HEK293 (cell line): ENCODE measurements at regions not wholly inside any gene's neighbourhood (a gene's known extent, or its start where the extent isn't known, plus 50 kb on each side); places are given as distances from the start of the nearest gene placed in this dataset.

Experiments
- CTCF ChIA-PET: fragments of 350-600 bp; formaldehyde crosslinking; extraction: SDS; loops from one replicate; lab custom pipeline; 2021; ENCODE audit warnings: antibody characterized with exemption; lab: Yijun Ruan, JAX
- POLR2A ChIA-PET: fragments of 300-600 bp; formaldehyde crosslinking; extraction: SDS; loops from one replicate; lab custom pipeline; 2020; ENCODE audit warnings: antibody characterized with exemption, inconsistent platforms; lab: Yijun Ruan, JAX
- H3K27ac ChIP-seq: fragments of 200-500 bp; sonication (Bioruptor generic); 2 replicates; pipeline ENCODE4 v1.5.1; 2014; ENCODE audit warnings: low read depth, low read length, control low read depth, inconsistent platforms; ENCODE audit errors: extremely low read depth
- H3K36me3 ChIP-seq, 2 experiments: fragments of 200-500 bp in 1 of 2; sonication (Bioruptor generic) in 1 of 2; 1 replicate in 1 of 2; 2 replicates in 1 of 2; pipeline ENCODE4 v1.5.1; 2014 to 2017; ENCODE audit warnings: inconsistent platforms in 2 of 2, low read length in 2 of 2; ENCODE audit not compliant: control insufficient read depth in 2 of 2, insufficient read depth in 1 of 2
- H3K4me1 ChIP-seq: fragments of 200-500 bp; sonication (Bioruptor generic); 2 replicates; pipeline ENCODE4 v1.5.1; 2014; ENCODE audit warnings: mild to moderate bottlenecking, low read length, inconsistent platforms; ENCODE audit not compliant: control insufficient read depth, insufficient read depth
- H3K4me3 ChIP-seq: 2 replicates; pipeline ENCODE4 v1.5.1; 2011; ENCODE audit warnings: low read depth, mild to moderate bottlenecking, control low read depth, low read length, moderate library complexity
- H3K9me3 ChIP-seq: fragments of 200-500 bp; sonication (Bioruptor generic); 2 replicates; pipeline ENCODE4 v1.5.1; 2014; ENCODE audit warnings: low read depth, low read length, inconsistent platforms; ENCODE audit not compliant: control insufficient read depth, insufficient read depth
- ATF2 ChIP-seq: fragments of 450-650 bp; formaldehyde crosslinking; IDR thresholded peaks from 2 replicates; pipeline ENCODE4 v1.5.1; 2016; ENCODE audit warnings: missing biosample characterization, missing genetic modification characterization, low read depth
- KLF16 ChIP-seq: fragments of 450-650 bp; formaldehyde crosslinking; IDR thresholded peaks from 2 replicates; pipeline ENCODE4 v1.5.1; 2017; ENCODE audit warnings: missing biosample characterization, missing genetic modification characterization
- KLF7 ChIP-seq: fragments of 450-650 bp; formaldehyde crosslinking; IDR thresholded peaks from 2 replicates; pipeline ENCODE4 v1.5.1; 2016; ENCODE audit warnings: missing biosample characterization, missing genetic modification characterization, borderline replicate concordance
- PRDM1 ChIP-seq: fragments of 450-650 bp; formaldehyde crosslinking; IDR thresholded peaks from 2 replicates; pipeline ENCODE4; 2016; ENCODE audit warnings: missing biosample characterization, missing genetic modification characterization
- SP3 ChIP-seq: fragments of 450-650 bp; formaldehyde crosslinking; IDR thresholded peaks from 2 replicates; pipeline ENCODE4 v1.5.1; 2016; ENCODE audit warnings: missing biosample characterization, missing genetic modification characterization
- ZBTB1 ChIP-seq: fragments of 450-650 bp; formaldehyde crosslinking; IDR thresholded peaks from 2 replicates; pipeline ENCODE4 v1.5.1; 2016; ENCODE audit warnings: missing biosample characterization, missing genetic modification characterization
- ZBTB44 ChIP-seq: fragments of 450-650 bp; IDR thresholded peaks from 2 replicates; pipeline ENCODE4 v1.5.1; 2018; ENCODE audit warnings: missing biosample characterization, mild to moderate bottlenecking, missing genetic modification characterization
- ZFHX2 ChIP-seq: fragments of 450-650 bp; formaldehyde crosslinking; conservative IDR thresholded peaks from 2 replicates; pipeline ENCODE4 v1.5.1; 2016; ENCODE audit warnings: missing biosample characterization, missing genetic modification characterization
- ZIC2 ChIP-seq: fragments of 450-650 bp; formaldehyde crosslinking; IDR thresholded peaks from 2 replicates; pipeline ENCODE4 v1.5.1; 2016; ENCODE audit warnings: missing biosample characterization, missing genetic modification characterization
- ZNF169 ChIP-seq: fragments of 450-650 bp; formaldehyde crosslinking; IDR thresholded peaks from 2 replicates; pipeline ENCODE4 v1.5.1; 2016; ENCODE audit warnings: missing biosample characterization, missing genetic modification characterization
- ZNF350 ChIP-seq: fragments of 450-650 bp; formaldehyde crosslinking; IDR thresholded peaks from 2 replicates; pipeline ENCODE4 v1.5.0; 2017; ENCODE audit warnings: missing biosample characterization, mild to moderate bottlenecking, missing genetic modification characterization
- ZNF449 ChIP-seq: fragments of 450-650 bp; formaldehyde crosslinking; IDR thresholded peaks from 2 replicates; pipeline ENCODE4 v1.5.1; 2017; ENCODE audit warnings: missing biosample characterization, mild to moderate bottlenecking, missing genetic modification characterization, moderate library complexity
- ZNF580 ChIP-seq: fragments of 450-650 bp; formaldehyde crosslinking; IDR thresholded peaks from 2 replicates; pipeline ENCODE4 v1.5.1; 2016; ENCODE audit warnings: missing biosample characterization, missing genetic modification characterization
- ZNF707 ChIP-seq: fragments of 450-650 bp; formaldehyde crosslinking; IDR thresholded peaks from 2 replicates; pipeline ENCODE4 v1.5.1; 2016; ENCODE audit warnings: missing biosample characterization, missing genetic modification characterization
- ZNF830 ChIP-seq: fragments of 450-650 bp; IDR thresholded peaks from 2 replicates; pipeline ENCODE4 v1.5.0; 2018; ENCODE audit warnings: missing biosample characterization, missing genetic modification characterization, low read depth, mild to moderate bottlenecking, moderate library complexity
- ZSCAN16 ChIP-seq: fragments of 450-650 bp; formaldehyde crosslinking; IDR thresholded peaks from 2 replicates; pipeline ENCODE4 v1.5.1; 2016; ENCODE audit warnings: missing biosample characterization, missing genetic modification characterization

- TF ChIP-seq ZBTB44 (tag by site-specific recombination), result no peak
- TF ChIP-seq ATF2 (tag by site-specific recombination), result no peak
These were observed 104.1 kb upstream of the TRIB2 start (continued) for GRCh38 chr2:12612671-12613070.

GRCh38 chr2:12613137-12613835 is 103.5 kb upstream of the TRIB2 start:
- H3K4me3 ChIP-seq, result no peak overlapping the region
- no peaks in the 10 kb centered on the region for H3K4me1 ChIP-seq
- no peak for TF ChIP-seq KLF7 (tag by site-specific recombination)
- TF ChIP-seq ZSCAN16 (tag by site-specific recombination), result no peak
- H3K27ac ChIP-seq, result no peak overlapping the region
- no peaks in the 10 kb centered on the region for H3K9me3 ChIP-seq
- ChIA-PET CTCF (interaction anchor here (0.9 kb wide), 1 partner anchor 393 kb away, joined by 3 read pairs; no protein-coding TSS in a partner anchor), POLR2A (no interaction called here)
- no peaks in the 10 kb centered on the region for H3K36me3 ChIP-seq

GRCh38 chr2:12615509-12615908 is 101.2 kb upstream of the TRIB2 start:
- H3K9me3 ChIP-seq, result no peaks in the 10 kb centered on the region
- no peak overlapping the region for H3K4me3 ChIP-seq
- H3K36me3 ChIP-seq, result no peaks in the 10 kb centered on the region
- H3K27ac ChIP-seq, result no peak overlapping the region
- no peaks in the 10 kb centered on the region for H3K4me1 ChIP-seq
- ChIA-PET CTCF (no interaction called here), POLR2A (no interaction called here)
- TF ChIP-seq PRDM1 (tag by site-specific recombination), result no peak
- no peak for TF ChIP-seq ZFHX2
- no peak for TF ChIP-seq ZNF707 (tag by site-specific recombination)

- ChIA-PET POLR2A (no interaction called here), CTCF (no interaction called here)
- H3K4me1 ChIP-seq, result no peaks in the 10 kb centered on the region
- TF ChIP-seq ZBTB1 (tag by site-specific recombination) (no peak), ZNF580 (tag by site-specific recombination) (no peak)
- no peak overlapping the region for H3K27ac ChIP-seq
- H3K4me3 ChIP-seq, result no peak overlapping the region
- H3K9me3 ChIP-seq, result no peaks in the 10 kb centered on the region
- no peaks in the 10 kb centered on the region for H3K36me3 ChIP-seq
These were observed 100.1 kb upstream of the TRIB2 start for GRCh38 chr2:12616456-12617156.

- POLR2A ChIA-PET, result no interaction called here
- Histone ChIP-seq H3K4me1 (no peaks in the 10 kb centered on the region), H3K36me3 (no peaks in the 10 kb centered on the region), H3K9me3 (no peaks in the 10 kb centered on the region), H3K4me3 (no peak overlapping the region)
- CTCF ChIA-PET, result no interaction called here
- TF ChIP-seq ZNF449 (tag by site-specific recombination) (no peak), SP3 (no peak), KLF16 (tag by site-specific recombination) (no peak), ZNF830 (tag by site-specific recombination) (no peak), ZNF169 (tag by site-specific recombination) (no peak), ZNF350 (tag by site-specific recombination) (no peak), ZIC2 (tag by site-specific recombination) (no peak)
- TF ChIP-seq, all 188 proteins: peak for 0
- H3K27ac ChIP-seq, result no peak overlapping the region
These were observed 99.4 kb upstream of the TRIB2 start for GRCh38 chr2:12617366-12617765.
